ENCODE measurements at regions not wholly inside any gene's neighbourhood (a gene's known extent, or its start where the extent isn't known, plus 50 kb on each side); places are given as distances from the start of the nearest gene placed in this dataset.
A peak's percentile ranks its signal among the peaks of the same experiment; 100 is the strongest.

- DNase-seq (ENCODE audit: low spot score): no peak
- Histone ChIP-seq H3K9ac (ENCODE audit: low read depth in 1 of 2, low read length in 2 of 2) (peak overlapping the region in 1 of 2 donors; percentile 7), H3K4me1 (ENCODE audit: control insufficient read depth in 4 of 4, insufficient read depth in 4 of 4, low read length in 3 of 4) (no peaks in the 10 kb centered on the region), H3K27me3 (ENCODE audit: control insufficient read depth in 4 of 4, insufficient read depth in 4 of 4, low read length in 3 of 4) (no peaks in the 10 kb centered on the region), H3K36me3 (ENCODE audit: control insufficient read depth in 4 of 4, insufficient read depth in 3 of 4, low read depth in 1 of 4, low read length in 3 of 4) (no peaks in the 10 kb centered on the region), H3K9me3 (ENCODE audit: control insufficient read depth in 4 of 4, low read length in 3 of 4) (no peaks in the 10 kb centered on the region), H3K27ac (ENCODE audit: low read depth in 1 of 2, low read length in 2 of 2) (no peak overlapping the region), H3K4me3 (ENCODE audit: low read depth in 1 of 3, low read length in 3 of 3) (no peak overlapping the region)
- TF ChIP-seq HNF4G (IDR thresholded peaks at IDR 0.05) (no peak), NR2F2 (IDR thresholded peaks at IDR 0.05) (no peak), RXRA (IDR thresholded peaks at IDR 0.05) (no peak), FOXA1 (IDR thresholded peaks at IDR 0.05) (no peak)
- TF ChIP-seq, protein P1, sequence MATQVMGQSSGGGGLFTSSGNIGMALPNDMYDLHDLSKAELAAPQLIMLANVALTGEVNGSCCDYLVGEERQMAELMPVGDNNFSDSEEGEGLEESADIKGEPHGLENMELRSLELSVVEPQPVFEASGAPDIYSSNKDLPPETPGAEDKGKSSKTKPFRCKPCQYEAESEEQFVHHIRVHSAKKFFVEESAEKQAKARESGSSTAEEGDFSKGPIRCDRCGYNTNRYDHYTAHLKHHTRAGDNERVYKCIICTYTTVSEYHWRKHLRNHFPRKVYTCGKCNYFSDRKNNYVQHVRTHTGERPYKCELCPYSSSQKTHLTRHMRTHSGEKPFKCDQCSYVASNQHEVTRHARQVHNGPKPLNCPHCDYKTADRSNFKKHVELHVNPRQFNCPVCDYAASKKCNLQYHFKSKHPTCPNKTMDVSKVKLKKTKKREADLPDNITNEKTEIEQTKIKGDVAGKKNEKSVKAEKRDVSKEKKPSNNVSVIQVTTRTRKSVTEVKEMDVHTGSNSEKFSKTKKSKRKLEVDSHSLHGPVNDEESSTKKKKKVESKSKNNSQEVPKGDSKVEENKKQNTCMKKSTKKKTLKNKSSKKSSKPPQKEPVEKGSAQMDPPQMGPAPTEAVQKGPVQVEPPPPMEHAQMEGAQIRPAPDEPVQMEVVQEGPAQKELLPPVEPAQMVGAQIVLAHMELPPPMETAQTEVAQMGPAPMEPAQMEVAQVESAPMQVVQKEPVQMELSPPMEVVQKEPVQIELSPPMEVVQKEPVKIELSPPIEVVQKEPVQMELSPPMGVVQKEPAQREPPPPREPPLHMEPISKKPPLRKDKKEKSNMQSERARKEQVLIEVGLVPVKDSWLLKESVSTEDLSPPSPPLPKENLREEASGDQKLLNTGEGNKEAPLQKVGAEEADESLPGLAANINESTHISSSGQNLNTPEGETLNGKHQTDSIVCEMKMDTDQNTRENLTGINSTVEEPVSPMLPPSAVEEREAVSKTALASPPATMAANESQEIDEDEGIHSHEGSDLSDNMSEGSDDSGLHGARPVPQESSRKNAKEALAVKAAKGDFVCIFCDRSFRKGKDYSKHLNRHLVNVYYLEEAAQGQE (IDR thresholded peaks at IDR 0.05): no peak
- 40% methylated on average over 1 of the region's 1 CpG for WGBS
Measured at GRCh38 chr12:61781021-61781581, 479.1 kb upstream of the USP15 start.

- no peaks in the 10 kb centered on the region for H3K4me1 ChIP-seq (ENCODE audit: control insufficient read depth in 4 of 4, insufficient read depth in 4 of 4, low read length in 3 of 4)
- no peaks in the 10 kb centered on the region for H3K36me3 ChIP-seq (ENCODE audit: control insufficient read depth in 4 of 4, insufficient read depth in 3 of 4, low read depth in 1 of 4, low read length in 3 of 4)
- TF ChIP-seq CTCF (IDR thresholded peaks at IDR 0.05; ENCODE audit: low read depth, low read length, missing input control) (no peak), HNF4A (conservative IDR thresholded peaks at IDR 0.05) (no peak), JUND (IDR thresholded peaks at IDR 0.05) (no peak), YY1 (IDR thresholded peaks at IDR 0.05) (no peak), TAF1 (conservative IDR thresholded peaks at IDR 0.05) (no peak), FOXA2 (IDR thresholded peaks at IDR 0.05) (no peak), RXRA (IDR thresholded peaks at IDR 0.05) (no peak), ZBTB33 (IDR thresholded peaks at IDR 0.05) (no peak), EGR1 (IDR thresholded peaks at IDR 0.05; ENCODE audit: low read depth in 2 of 2) (no peak), GABPA (IDR thresholded peaks at IDR 0.05 in 1 of 2, conservative IDR thresholded peaks at IDR 0.05 in 1 of 2) (no peak), HNF4G (IDR thresholded peaks at IDR 0.05) (no peak), FOXA1 (IDR thresholded peaks at IDR 0.05) (no peak), NR2F2 (IDR thresholded peaks at IDR 0.05) (no peak), RAD21 (IDR thresholded peaks at IDR 0.05) (no peak), ATF3 (IDR thresholded peaks at IDR 0.05) (no peak), SP1 (IDR thresholded peaks at IDR 0.05) (no peak)
- TF ChIP-seq, protein P2, sequence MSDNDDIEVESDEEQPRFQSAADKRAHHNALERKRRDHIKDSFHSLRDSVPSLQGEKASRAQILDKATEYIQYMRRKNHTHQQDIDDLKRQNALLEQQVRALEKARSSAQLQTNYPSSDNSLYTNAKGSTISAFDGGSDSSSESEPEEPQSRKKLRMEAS (IDR thresholded peaks at IDR 0.05): no peak
- TF ChIP-seq, protein P1 (IDR thresholded peaks at IDR 0.05): no peak
- no peaks in the 10 kb centered on the region for H3K27me3 ChIP-seq (ENCODE audit: control insufficient read depth in 4 of 4, insufficient read depth in 4 of 4, low read length in 3 of 4)
- DNase-seq (ENCODE audit: low spot score): no peak
- WGBS: 86% methylated on average over 1 of the region's 1 CpG
- H3K27ac ChIP-seq (ENCODE audit: low read depth in 1 of 2, low read length in 2 of 2): no peak overlapping the region
- H3K9me3 ChIP-seq (ENCODE audit: control insufficient read depth in 4 of 4, low read length in 3 of 4): no peaks in the 10 kb centered on the region
- H3K9ac ChIP-seq (ENCODE audit: low read depth in 1 of 2, low read length in 2 of 2): no peak overlapping the region
- H3K4me3 ChIP-seq (ENCODE audit: low read depth in 1 of 3, low read length in 3 of 3): no peak overlapping the region
Measured at GRCh38 chr12:61796846-61797245, 463.4 kb upstream of the USP15 start.
